ENCODE measurements at regions not wholly inside any gene's neighbourhood (a gene's known extent, or its start where the extent isn't known, plus 50 kb on each side); places are given as distances from the start of the nearest gene placed in this dataset.
"Not testable (repeated sequence)": the region's sequence is repeated elsewhere in the genome, so short reads cannot be mapped to it uniquely, and the experiment has no call there.

DNA sequence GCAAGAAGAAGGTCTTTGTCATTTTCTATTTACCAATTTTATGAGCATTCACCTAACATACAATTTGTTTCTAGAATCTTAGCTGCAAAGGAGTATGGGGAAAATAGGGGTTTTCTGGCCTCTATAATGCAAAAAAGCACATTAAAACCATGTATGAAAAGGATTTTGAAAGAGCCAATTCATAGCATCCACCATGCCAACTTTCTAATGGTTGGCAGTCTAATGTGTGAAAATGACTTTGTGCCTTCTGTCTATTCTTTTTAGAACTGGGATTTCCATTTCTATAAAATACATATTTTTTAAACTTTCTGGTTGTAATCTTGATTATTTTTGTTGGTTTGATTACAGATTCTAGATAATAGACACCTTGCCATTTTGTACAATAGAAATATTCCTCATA lies 333.7 kb upstream of the CNTN6 start:
- DNase-seq (ENCODE audit: low spot score), result no peak
- TF ChIP-seq, protein P1, sequence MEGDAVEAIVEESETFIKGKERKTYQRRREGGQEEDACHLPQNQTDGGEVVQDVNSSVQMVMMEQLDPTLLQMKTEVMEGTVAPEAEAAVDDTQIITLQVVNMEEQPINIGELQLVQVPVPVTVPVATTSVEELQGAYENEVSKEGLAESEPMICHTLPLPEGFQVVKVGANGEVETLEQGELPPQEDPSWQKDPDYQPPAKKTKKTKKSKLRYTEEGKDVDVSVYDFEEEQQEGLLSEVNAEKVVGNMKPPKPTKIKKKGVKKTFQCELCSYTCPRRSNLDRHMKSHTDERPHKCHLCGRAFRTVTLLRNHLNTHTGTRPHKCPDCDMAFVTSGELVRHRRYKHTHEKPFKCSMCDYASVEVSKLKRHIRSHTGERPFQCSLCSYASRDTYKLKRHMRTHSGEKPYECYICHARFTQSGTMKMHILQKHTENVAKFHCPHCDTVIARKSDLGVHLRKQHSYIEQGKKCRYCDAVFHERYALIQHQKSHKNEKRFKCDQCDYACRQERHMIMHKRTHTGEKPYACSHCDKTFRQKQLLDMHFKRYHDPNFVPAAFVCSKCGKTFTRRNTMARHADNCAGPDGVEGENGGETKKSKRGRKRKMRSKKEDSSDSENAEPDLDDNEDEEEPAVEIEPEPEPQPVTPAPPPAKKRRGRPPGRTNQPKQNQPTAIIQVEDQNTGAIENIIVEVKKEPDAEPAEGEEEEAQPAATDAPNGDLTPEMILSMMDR (IDR thresholded peaks at IDR 0.05), result no peak
- H3K9me3 Mint-ChIP-seq (ENCODE audit: low read depth), result peaks cover 37% of the 10 kb centered on the region
- no peaks in the 10 kb centered on the region for H3K36me3 Mint-ChIP-seq (ENCODE audit: low read depth)
- no peak overlapping the region for H3K27ac Mint-ChIP-seq (ENCODE audit: unreplicated experiment)
- H3K4me1 Mint-ChIP-seq (ENCODE audit: low read depth), result no peaks in the 10 kb centered on the region
- no peak overlapping the region for H3K4me3 Mint-ChIP-seq (ENCODE audit: unreplicated experiment)
- H3K27me3 Mint-ChIP-seq (ENCODE audit: low read depth), result no peaks in the 10 kb centered on the region

DNA sequence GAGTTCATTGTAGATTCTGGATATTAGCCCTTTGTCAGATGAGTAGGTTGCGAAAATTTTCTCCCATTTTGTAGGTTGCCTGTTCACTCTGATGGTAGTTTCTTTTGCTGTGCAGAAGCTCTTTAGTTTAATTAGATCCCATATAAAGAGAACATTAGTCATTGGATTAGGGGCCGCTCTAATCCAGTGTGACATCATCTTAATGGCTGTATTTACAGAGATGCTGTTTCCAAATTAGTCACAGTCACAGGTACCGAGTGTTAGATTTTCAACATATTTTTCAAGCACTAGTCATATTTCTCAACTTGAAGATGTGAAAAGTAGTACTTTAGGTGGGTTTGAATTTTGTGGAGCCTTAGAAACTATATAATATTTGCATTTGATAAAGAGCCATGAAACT lies 319.4 kb upstream of the CNTN6 start:
- H3K4me3 Mint-ChIP-seq (ENCODE audit: unreplicated experiment); H3K36me3 Mint-ChIP-seq (ENCODE audit: low read depth); DNase-seq (ENCODE audit: low spot score); H3K4me1 Mint-ChIP-seq (ENCODE audit: low read depth); H3K27me3 Mint-ChIP-seq (ENCODE audit: low read depth); H3K27ac Mint-ChIP-seq (ENCODE audit: unreplicated experiment): not testable (repeated sequence)
- H3K9me3 Mint-ChIP-seq (ENCODE audit: low read depth), result peaks cover 19% of the 10 kb centered on the region

DNA sequence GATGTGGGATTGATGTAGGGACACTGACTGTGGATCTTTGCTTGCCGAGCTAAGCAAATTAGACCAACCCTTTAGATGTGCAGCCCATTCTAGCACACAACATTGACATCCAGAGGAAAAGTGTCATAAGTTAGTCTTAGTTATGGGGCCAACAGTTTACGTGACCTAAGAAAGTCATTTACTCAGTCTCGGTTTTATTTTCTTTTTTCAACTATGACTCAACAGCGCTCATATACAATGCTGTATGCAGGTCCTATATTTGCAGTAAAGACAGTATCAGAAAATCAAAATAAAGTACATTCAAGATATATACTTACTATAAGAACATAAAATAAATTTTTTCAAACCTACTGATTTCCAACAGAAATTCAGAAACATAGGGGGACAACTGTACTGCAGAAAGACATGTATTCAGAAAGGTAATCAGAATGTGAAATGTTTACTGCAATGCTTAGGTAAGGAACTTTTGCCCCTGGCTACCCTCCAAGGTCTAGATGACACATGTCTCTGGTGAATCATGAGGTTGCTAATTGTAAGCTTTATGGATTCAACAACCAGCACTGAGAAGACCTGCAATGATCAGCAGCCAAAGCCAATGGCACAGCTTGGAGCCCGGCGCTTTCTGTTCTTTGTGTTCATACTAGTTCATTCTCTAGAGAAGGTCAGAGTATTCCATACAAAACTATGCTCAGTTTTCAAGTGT lies 317.5 kb upstream of the CNTN6 start:
- Mint-ChIP-seq H3K27me3 (ENCODE audit: low read depth) (no peaks in the 10 kb centered on the region), H3K4me1 (ENCODE audit: low read depth) (no peaks in the 10 kb centered on the region), H3K9me3 (ENCODE audit: low read depth) (peaks cover 17% of the 10 kb centered on the region), H3K27ac (ENCODE audit: unreplicated experiment) (no peak overlapping the region), H3K36me3 (ENCODE audit: low read depth) (no peaks in the 10 kb centered on the region), H3K4me3 (ENCODE audit: unreplicated experiment) (no peak overlapping the region)
- TF ChIP-seq, protein P1 (IDR thresholded peaks at IDR 0.05), result no peak
- DNase-seq (ENCODE audit: low spot score), result no peak

DNA sequence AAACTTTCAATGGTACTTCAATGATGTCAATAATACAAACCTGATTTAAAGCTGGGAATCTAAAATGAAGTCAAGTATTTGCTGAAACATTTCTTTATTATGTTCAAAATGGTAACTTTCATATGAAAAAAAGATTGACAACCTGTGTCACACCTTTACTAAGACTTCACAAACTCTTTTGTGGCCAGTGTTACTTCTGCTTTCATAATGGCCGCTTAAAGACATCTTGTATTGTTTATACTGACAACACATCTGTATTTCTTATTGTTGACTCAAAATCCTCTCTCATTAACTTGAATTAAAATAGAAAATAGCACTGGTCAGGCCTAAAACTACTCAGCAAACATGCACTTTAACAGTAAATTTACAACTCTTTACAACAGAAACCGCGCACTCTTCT lies 312.3 kb upstream of the CNTN6 start:
- Mint-ChIP-seq H3K27me3 (ENCODE audit: low read depth) (no peaks in the 10 kb centered on the region), H3K4me3 (ENCODE audit: unreplicated experiment) (no peak overlapping the region), H3K4me1 (ENCODE audit: low read depth) (no peaks in the 10 kb centered on the region), H3K27ac (ENCODE audit: unreplicated experiment) (no peak overlapping the region), H3K9me3 (ENCODE audit: low read depth) (peaks cover 16% of the 10 kb centered on the region), H3K36me3 (ENCODE audit: low read depth) (no peaks in the 10 kb centered on the region)
- TF ChIP-seq, protein P1 (IDR thresholded peaks at IDR 0.05), result no peak
- DNase-seq (ENCODE audit: low spot score), result no peak

DNA sequence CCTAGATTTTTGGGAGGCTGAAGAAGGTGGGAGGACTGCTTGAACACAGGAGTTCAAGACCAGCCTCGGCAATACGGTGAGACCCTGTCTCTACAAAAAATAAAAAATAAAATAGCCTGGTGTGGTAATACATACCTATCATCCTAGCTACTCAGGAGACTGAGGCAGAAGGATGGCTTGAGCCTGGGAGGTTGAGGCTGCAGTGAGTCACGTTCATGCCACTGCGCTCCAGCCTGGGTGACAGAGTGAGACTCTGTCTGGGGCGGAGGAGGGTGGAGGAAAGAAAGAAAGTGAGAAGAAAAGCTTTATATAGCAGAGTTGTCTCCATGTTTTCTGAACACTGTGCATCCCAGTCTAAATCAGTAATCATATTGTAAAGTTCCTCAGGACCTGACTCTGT lies 301.4 kb upstream of the CNTN6 start:
- H3K36me3 Mint-ChIP-seq (ENCODE audit: low read depth), result no peaks in the 10 kb centered on the region
- DNase-seq (ENCODE audit: low spot score), result no peak
- no peak overlapping the region for H3K27ac Mint-ChIP-seq (ENCODE audit: unreplicated experiment)
- no peak overlapping the region for H3K4me3 Mint-ChIP-seq (ENCODE audit: unreplicated experiment)
- TF ChIP-seq, protein P1 (IDR thresholded peaks at IDR 0.05), result no peak
- H3K4me1 Mint-ChIP-seq (ENCODE audit: low read depth), result no peaks in the 10 kb centered on the region
- peaks cover 3% of the 10 kb centered on the region for H3K27me3 Mint-ChIP-seq (ENCODE audit: low read depth)
- H3K9me3 Mint-ChIP-seq (ENCODE audit: low read depth), result peaks cover 13% of the 10 kb centered on the region

DNA sequence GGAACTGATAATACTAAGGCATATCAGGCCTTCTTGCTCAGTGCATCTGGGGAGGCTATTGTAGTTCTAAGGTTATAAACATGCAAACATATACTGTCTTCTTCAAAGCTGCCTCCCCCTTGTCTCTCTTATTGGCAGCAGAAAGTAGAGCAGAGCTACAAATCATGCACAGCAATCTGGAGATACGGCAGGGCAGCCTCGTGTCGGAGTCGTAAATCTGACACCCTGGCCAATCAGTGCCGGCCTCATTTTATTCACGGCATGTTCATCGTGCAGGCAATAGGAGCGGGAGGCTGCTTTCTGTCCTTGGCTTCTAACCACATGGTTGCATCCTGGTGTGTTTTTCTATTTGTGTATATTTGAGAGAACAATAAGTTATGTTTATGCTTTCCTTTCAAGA lies 300.2 kb upstream of the CNTN6 start:
- Mint-ChIP-seq H3K27ac (ENCODE audit: unreplicated experiment) (no peak overlapping the region), H3K4me3 (ENCODE audit: unreplicated experiment) (no peak overlapping the region), H3K9me3 (ENCODE audit: low read depth) (peaks cover 13% of the 10 kb centered on the region), H3K4me1 (ENCODE audit: low read depth) (no peaks in the 10 kb centered on the region), H3K36me3 (ENCODE audit: low read depth) (no peaks in the 10 kb centered on the region), H3K27me3 (ENCODE audit: low read depth) (peaks cover 3% of the 10 kb centered on the region)
- no peak for DNase-seq (ENCODE audit: low spot score)
- TF ChIP-seq, protein P1 (IDR thresholded peaks at IDR 0.05), result no peak
